ENCODE measurements at regions not wholly inside any gene's neighbourhood (a gene's known extent, or its start where the extent isn't known, plus 50 kb on each side); places are given as distances from the start of the nearest gene placed in this dataset.

DNA sequence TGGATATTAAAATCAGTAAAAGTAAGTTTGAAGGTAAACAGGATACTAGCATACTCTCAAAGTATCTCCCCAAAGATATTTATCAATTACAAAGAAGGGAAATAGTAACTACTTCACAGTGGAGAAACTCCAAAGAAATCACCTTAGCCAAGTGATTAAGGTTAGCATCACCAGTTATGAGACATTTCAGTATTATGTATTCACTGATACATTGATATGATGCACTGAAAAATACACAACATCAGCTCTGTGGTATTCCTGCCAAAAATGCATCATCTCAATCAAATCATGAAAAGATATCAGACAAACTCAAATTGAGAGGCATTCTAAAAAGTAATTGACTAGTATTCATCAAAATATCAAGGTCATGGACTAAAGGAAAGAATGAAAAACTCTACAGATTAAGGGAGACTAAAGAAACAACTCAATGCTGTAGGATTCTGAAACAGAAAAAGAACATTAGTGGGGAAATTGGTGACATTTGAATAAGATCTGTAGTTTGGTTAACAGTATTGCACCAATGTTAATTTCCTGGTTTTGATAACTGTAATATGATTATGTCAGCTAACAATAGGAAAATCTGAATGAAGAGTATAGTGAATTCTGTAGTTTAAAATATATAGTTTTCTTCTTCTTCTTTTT is 215.4 kb downstream of the UACA start:
- in situ Hi-C loops (cut with MboI; ENCODE audit: low sequenced_read_pairs) (no loop called here), intact Hi-C loops (cut with micrococcal nuclease) (no loop called here), dilution Hi-C loops (cut with HindIII; ENCODE audit: low sequenced_read_pairs, unreplicated experiment) (no loop called here)
- H3K14ac ChIP-seq (replicated peaks; ENCODE audit: low read depth, low read length): no peak overlapping the region
- H2BK120ac ChIP-seq (ENCODE audit: low read depth, low read length): no peak overlapping the region
- H3K56ac ChIP-seq (ENCODE audit: extremely low read depth, insufficient read depth, low read length): no peak overlapping the region
- no peaks in the 10 kb centered on the region for H3K4me1 ChIP-seq (ENCODE audit: control insufficient read depth, insufficient read depth, low read length)
- H2BK20ac ChIP-seq (ENCODE audit: low read depth, low read length): no peak overlapping the region
- ATAC-seq (ENCODE audit: low read depth) (no peak), DNase-seq (no peak)
- H3K9me1 ChIP-seq (ENCODE audit: insufficient read depth, low read length): no peaks in the 10 kb centered on the region
- peaks cover 2% of the 10 kb centered on the region; the same call in 1 of the 2 replicates for H3K9me3 ChIP-seq (ENCODE audit: control insufficient read depth, insufficient read depth, low read length)
- H2AK5ac ChIP-seq (ENCODE audit: low read depth, low read length): no peak overlapping the region
- H3K27ac ChIP-seq (ENCODE audit: insufficient read depth, low read length): no peak overlapping the region
- BruUV-seq (replicated peaks): no TSS peak
- no peak overlapping the region for H2BK5ac ChIP-seq (ENCODE audit: low read depth, low read length, poor library complexity, severe bottlenecking)
- peaks cover 18% of the 10 kb centered on the region for H3K27me3 ChIP-seq (ENCODE audit: control insufficient read depth, insufficient read depth, low read length)
- POLR2A ChIA-PET (ENCODE audit: unreplicated experiment): no interaction called here
- H2AFZ ChIP-seq (replicated peaks; ENCODE audit: low read length, poor library complexity): no peak overlapping the region
- H3K4me2 ChIP-seq (ENCODE audit: low read depth, low read length): no peak overlapping the region
- no peak overlapping the region for H3K4ac ChIP-seq (ENCODE audit: low read depth, low read length)
- no peak overlapping the region for H4K5ac ChIP-seq (ENCODE audit: low read depth, low read length)
- H4K8ac ChIP-seq (ENCODE audit: low read depth in 2 of 2, low read length in 2 of 2): no peak overlapping the region
- H3K18ac ChIP-seq (ENCODE audit: low read depth, low read length): no peak overlapping the region
- no peak overlapping the region for H2AK9ac ChIP-seq (replicated peaks; ENCODE audit: low read depth, low read length, poor library complexity)
- H3K79me1 ChIP-seq (ENCODE audit: low read depth in 1 of 2, low read length in 2 of 2): no peaks in the 10 kb centered on the region
- H3K36me3 ChIP-seq (ENCODE audit: control insufficient read depth, insufficient read depth, low read length): no peaks in the 10 kb centered on the region
- no peak overlapping the region for H3K4me3 ChIP-seq (ENCODE audit: insufficient read depth, low read depth, low read length)
- H4K20me1 ChIP-seq (ENCODE audit: insufficient read depth, low read length): no peaks in the 10 kb centered on the region
- H3K9ac ChIP-seq (ENCODE audit: low read depth, low read length): no peak overlapping the region
- TF ChIP-seq ELK1 (IDR thresholded peaks at IDR 0.05; ENCODE audit: borderline replicate concordance, low read depth, low read length) (no peak), MAZ (IDR thresholded peaks at IDR 0.05; ENCODE audit: borderline replicate concordance, low read depth, low read length) (no peak), RCOR1 (IDR thresholded peaks at IDR 0.05; ENCODE audit: insufficient replicate concordance, low read length) (no peak)
- H2BK15ac ChIP-seq (ENCODE audit: low read depth, low read length): no peak overlapping the region
- no peak overlapping the region for H3K23ac ChIP-seq (ENCODE audit: low read depth, low read length)
- H4K91ac ChIP-seq (ENCODE audit: insufficient read depth, low read depth, low read length): no peak overlapping the region
- CTCF ChIA-PET: no interaction called here
